GM10248 (cell line): ENCODE measurements at regions not wholly inside any gene's neighbourhood (a gene's known extent, or its start where the extent isn't known, plus 50 kb on each side); places are given as distances from the start of the nearest gene placed in this dataset.

ENCODE experiments used
- CTCF ChIA-PET: fragments of 300-600 bp; sonication (Branson Sonifier 250); formaldehyde crosslinking; extraction: SDS; loops from one replicate; lab custom pipeline; 2021; ENCODE audit warnings: antibody characterized with exemption; lab: Yijun Ruan, JAX
- POLR2A ChIA-PET: fragments of 350-650 bp; sonication (Branson Sonifier 250); formaldehyde crosslinking; extraction: SDS; loops from one replicate; lab custom pipeline; 2020; ENCODE audit warnings: antibody characterized with exemption; lab: Yijun Ruan, JAX
- DNase-seq: peaks from one replicate; pipeline ENCODE4 v3.0.0; 2012; ENCODE audit errors: extremely low spot score
- TF ChIP-seq, protein P1 (sequence below): IDR thresholded peaks from 2 replicates; pipeline ENCODE4 v1.5.1; 2012; ENCODE audit warnings: mild to moderate bottlenecking, low read depth; ENCODE audit errors: extremely low read depth, missing control alignments, control extremely low read depth

- ChIA-PET POLR2A (no interaction called here), CTCF (interaction anchor here (1.2 kb wide), 1 partner anchor 12 kb away, joined by 3 read pairs; no protein-coding TSS in a partner anchor)
- TF ChIP-seq, protein P1, sequence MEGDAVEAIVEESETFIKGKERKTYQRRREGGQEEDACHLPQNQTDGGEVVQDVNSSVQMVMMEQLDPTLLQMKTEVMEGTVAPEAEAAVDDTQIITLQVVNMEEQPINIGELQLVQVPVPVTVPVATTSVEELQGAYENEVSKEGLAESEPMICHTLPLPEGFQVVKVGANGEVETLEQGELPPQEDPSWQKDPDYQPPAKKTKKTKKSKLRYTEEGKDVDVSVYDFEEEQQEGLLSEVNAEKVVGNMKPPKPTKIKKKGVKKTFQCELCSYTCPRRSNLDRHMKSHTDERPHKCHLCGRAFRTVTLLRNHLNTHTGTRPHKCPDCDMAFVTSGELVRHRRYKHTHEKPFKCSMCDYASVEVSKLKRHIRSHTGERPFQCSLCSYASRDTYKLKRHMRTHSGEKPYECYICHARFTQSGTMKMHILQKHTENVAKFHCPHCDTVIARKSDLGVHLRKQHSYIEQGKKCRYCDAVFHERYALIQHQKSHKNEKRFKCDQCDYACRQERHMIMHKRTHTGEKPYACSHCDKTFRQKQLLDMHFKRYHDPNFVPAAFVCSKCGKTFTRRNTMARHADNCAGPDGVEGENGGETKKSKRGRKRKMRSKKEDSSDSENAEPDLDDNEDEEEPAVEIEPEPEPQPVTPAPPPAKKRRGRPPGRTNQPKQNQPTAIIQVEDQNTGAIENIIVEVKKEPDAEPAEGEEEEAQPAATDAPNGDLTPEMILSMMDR, result no peak
- DNase-seq, result no peak
Measured at GRCh38 chr1:13916530-13916929, 216.5 kb downstream of the PRDM2 start.

DNA sequence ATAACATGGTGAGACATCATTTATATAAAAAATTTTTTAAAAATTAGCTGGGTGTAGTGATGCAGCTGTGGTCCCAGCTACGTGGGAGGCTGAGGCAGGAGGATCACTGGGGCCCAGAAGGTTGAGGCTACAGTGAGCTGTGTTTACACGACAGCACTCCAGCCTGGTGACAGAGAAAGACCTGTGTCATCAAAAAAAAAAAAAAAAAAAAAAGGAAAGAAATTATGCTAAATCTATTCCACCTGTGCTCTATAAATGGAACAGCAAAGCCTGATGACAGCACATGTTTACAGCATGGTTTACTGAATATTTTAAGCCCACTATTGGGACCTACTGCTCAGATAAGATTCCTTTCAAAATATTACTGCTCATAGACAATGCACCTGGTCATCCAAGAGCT, 217.6 kb downstream of the PRDM2 start:
- ChIA-PET POLR2A (no interaction called here), CTCF (interaction anchor here (1.2 kb wide), 1 partner anchor 11 kb away, joined by 3 read pairs; no protein-coding TSS in a partner anchor)
- TF ChIP-seq, protein P1, result no peak
- no peak for DNase-seq

DNA sequence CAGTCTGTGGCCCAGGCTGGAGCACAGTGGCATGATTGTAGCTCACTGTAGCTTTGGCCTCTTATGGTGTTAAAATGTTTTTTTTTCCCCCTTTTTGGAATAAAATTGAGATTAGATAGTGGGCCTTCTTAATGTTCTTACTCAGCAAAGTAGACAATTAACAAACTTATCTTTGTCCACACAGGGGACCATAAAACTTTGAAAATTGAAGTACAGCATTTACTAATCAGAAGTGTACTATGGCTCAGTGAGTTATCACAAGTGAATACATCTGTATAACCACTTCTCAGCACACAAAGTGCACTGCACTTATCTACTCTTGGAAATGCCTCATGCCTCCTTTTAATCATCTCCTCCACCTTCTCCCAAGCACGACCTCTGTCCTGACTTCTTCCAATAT, 218.9 kb downstream of the PRDM2 start:
- ChIA-PET CTCF (no interaction called here), POLR2A (no interaction called here)
- no peak for DNase-seq
- TF ChIP-seq, protein P1, result no peak

- ChIA-PET POLR2A (no interaction called here), CTCF (no interaction called here)
- no peak for DNase-seq
- TF ChIP-seq, protein P1, result no peak
Measured at GRCh38 chr1:13921190-13921589, 221.2 kb downstream of the PRDM2 start.

DNA sequence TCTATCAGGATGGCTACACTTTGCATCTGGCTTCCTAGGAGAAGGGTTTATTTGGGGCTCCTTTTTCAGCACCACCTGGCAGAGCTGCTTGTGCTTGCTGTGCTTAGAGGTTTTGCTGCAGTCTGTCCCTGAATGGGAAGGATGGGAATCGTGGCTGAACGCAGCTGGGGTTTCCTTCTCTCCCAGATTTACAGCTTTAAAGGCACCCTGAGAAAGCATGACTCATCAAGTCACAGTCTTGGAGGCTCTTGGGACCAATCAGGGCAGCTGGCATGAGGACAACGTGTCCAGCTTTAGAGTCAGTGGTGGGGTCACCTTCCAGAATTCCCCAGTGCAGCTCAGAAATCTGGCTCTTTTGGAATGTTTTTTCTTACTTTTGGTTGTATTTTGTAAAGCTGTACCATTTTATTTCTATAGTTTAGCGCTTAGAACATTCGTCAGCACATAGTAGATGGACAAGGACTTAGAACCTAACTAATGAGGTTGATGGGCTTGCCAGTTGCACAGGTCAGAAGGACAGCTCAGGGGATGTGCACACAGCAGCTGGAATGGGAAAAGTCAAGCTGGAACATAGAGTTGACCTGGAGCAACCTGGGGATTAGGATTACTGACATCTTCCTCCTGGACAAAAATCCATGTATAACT, 222.6 kb downstream of the PRDM2 start:
- POLR2A ChIA-PET, result no interaction called here
- DNase-seq, result no peak
- TF ChIP-seq, protein P1, result no peak
- CTCF ChIA-PET, result interaction anchor here (1.0 kb wide), 1 partner anchor 9 kb away, joined by 4 read pairs; no protein-coding TSS in a partner anchor

- ChIA-PET POLR2A (no interaction called here), CTCF (interaction anchor here (1.3 kb wide), 1 partner anchor 13 kb away, joined by 3 read pairs; no protein-coding TSS in a partner anchor)
- DNase-seq, result no peak
- TF ChIP-seq, protein P1, result no peak
Measured at GRCh38 chr1:13926556-13926955, 226.6 kb downstream of the PRDM2 start.

GRCh38 chr1:13927736-13928135, 227.7 kb downstream of the PRDM2 start:
- POLR2A ChIA-PET, result no interaction called here

More at GRCh38 chr1:13927736-13928135, 227.7 kb downstream of the PRDM2 start:
- DNase-seq, result no peak
- TF ChIP-seq, protein P1, result no peak
- CTCF ChIA-PET, result interaction anchor here (1.3 kb wide), 1 partner anchor 25 kb away, joined by 3 read pairs; no protein-coding TSS in a partner anchor
